Urinary bladder (tissue), 3 donors: ENCODE measurements at regions not wholly inside any gene's neighbourhood (a gene's known extent, or its start where the extent isn't known, plus 50 kb on each side); places are given as distances from the start of the nearest gene placed in this dataset.
"Not testable (repeated sequence)": the region's sequence is repeated elsewhere in the genome, so short reads cannot be mapped to it uniquely, and the experiment has no call there.

Experiments
- DNase-seq: peaks from one replicate; pipeline ENCODE4 v3.0.0-alpha.2; 2015; ENCODE audit errors: extremely low spot score
- H3K27ac ChIP-seq: one replicate; pipeline ENCODE4 v1.5.1; 2013; ENCODE audit warnings: low read depth, mild to moderate bottlenecking, moderate library complexity
- H3K36me3 ChIP-seq: one replicate; pipeline ENCODE4 v1.6.1; 2013; ENCODE audit warnings: mild to moderate bottlenecking, moderate library complexity; ENCODE audit not compliant: insufficient read depth
- H3K4me1 ChIP-seq: one replicate; pipeline ENCODE4 v1.6.1; 2013; ENCODE audit warnings: mild to moderate bottlenecking, moderate library complexity; ENCODE audit not compliant: insufficient read depth
- H3K4me3 ChIP-seq: one replicate; pipeline ENCODE4 v1.5.1; 2013; ENCODE audit warnings: low read depth, low read length
- WGBS: extraction: QIAGEN DNeasy Blood & Tissue Kit; methylation state at CpG from one replicate; pipeline ENCODE4 v1.1.7; 2013; 5-methylcytosine and 5-hydroxymethylcytosine counted together
- donor health status: healthy with polysubstance abuse.
- donor health status: healthy.

- H3K4me1 ChIP-seq: no peaks in the 10 kb centered on the region
- 63% methylated on average over 1 of the region's 1 CpG for WGBS
- no peak overlapping the region for H3K27ac ChIP-seq
- no peak overlapping the region for H3K4me3 ChIP-seq
- no peak for DNase-seq
- H3K36me3 ChIP-seq: no peaks in the 10 kb centered on the region
Observed at GRCh38 chr3:157602424-157602823, 99.2 kb upstream of the VEPH1 start.

GRCh38 chr3:157595259-157595658 lies 92.0 kb upstream of the VEPH1 start:
- 59% methylated on average over 5 of the region's 5 CpGs for WGBS
- Histone ChIP-seq H3K36me3 (no peaks in the 10 kb centered on the region), H3K27ac (no peak overlapping the region), H3K4me3 (no peak overlapping the region), H3K4me1 (no peaks in the 10 kb centered on the region)
- no peak for DNase-seq

- WGBS: 55% methylated on average over 4 of the region's 4 CpGs
Observed at GRCh38 chr3:157594413-157594812, 91.2 kb upstream of the VEPH1 start.

GRCh38 chr3:157592769-157593168 lies 89.6 kb upstream of the VEPH1 start:
- no peaks in the 10 kb centered on the region for H3K4me1 ChIP-seq
- no peak overlapping the region for H3K27ac ChIP-seq
- H3K4me3 ChIP-seq: no peak overlapping the region
- no peak for DNase-seq
- WGBS: 88% methylated on average over 6 of the region's 6 CpGs
- no peaks in the 10 kb centered on the region for H3K36me3 ChIP-seq

More at GRCh38 chr3:157594413-157594812, 91.2 kb upstream of the VEPH1 start:
- Histone ChIP-seq H3K4me3 (no peak overlapping the region), H3K36me3 (no peaks in the 10 kb centered on the region), H3K27ac (no peak overlapping the region), H3K4me1 (no peaks in the 10 kb centered on the region)
- DNase-seq: no peak

- H3K27ac ChIP-seq: no peak overlapping the region
- WGBS: 5% methylated on average over 1 of the region's 1 CpG
- no peak for DNase-seq
- no peak overlapping the region for H3K4me3 ChIP-seq
- no peaks in the 10 kb centered on the region for H3K4me1 ChIP-seq
- no peaks in the 10 kb centered on the region for H3K36me3 ChIP-seq
Observed at GRCh38 chr3:157590273-157590672, 87.1 kb upstream of the VEPH1 start.

GRCh38 chr3:157589211-157589610 lies 86.0 kb upstream of the VEPH1 start:
- no peak for DNase-seq
- Histone ChIP-seq H3K27ac (no peak overlapping the region), H3K4me3 (no peak overlapping the region), H3K4me1 (no peaks in the 10 kb centered on the region), H3K36me3 (no peaks in the 10 kb centered on the region)
- 33% methylated on average over 2 of the region's 2 CpGs for WGBS

- DNase-seq: no peak
Observed at GRCh38 chr3:157588386-157589060, 85.3 kb upstream of the VEPH1 start.

GRCh38 chr3:157586293-157586692 lies 83.1 kb upstream of the VEPH1 start:
- Histone ChIP-seq H3K4me1 (no peaks in the 10 kb centered on the region), H3K36me3 (no peaks in the 10 kb centered on the region), H3K27ac (no peak overlapping the region), H3K4me3 (no peak overlapping the region)
- 86% methylated on average over 5 of the region's 5 CpGs for WGBS
- DNase-seq: no peak

More at GRCh38 chr3:157588386-157589060, 85.3 kb upstream of the VEPH1 start:
- Histone ChIP-seq H3K4me1 (no peaks in the 10 kb centered on the region), H3K27ac (no peak overlapping the region), H3K4me3 (no peak overlapping the region), H3K36me3 (no peaks in the 10 kb centered on the region)

GRCh38 chr3:157585386-157585785 lies 82.2 kb upstream of the VEPH1 start:
- WGBS: 86% methylated on average over 12 of the region's 12 CpGs
- H3K4me1 ChIP-seq: no peaks in the 10 kb centered on the region

GRCh38 chr3:157582637-157582973 lies 79.4 kb upstream of the VEPH1 start:
- no peak for DNase-seq
- Histone ChIP-seq H3K4me3 (no peak overlapping the region), H3K36me3 (no peaks in the 10 kb centered on the region), H3K27ac (no peak overlapping the region), H3K4me1 (no peaks in the 10 kb centered on the region)
- 89% methylated on average over 3 of the region's 3 CpGs for WGBS

More at GRCh38 chr3:157585386-157585785, 82.2 kb upstream of the VEPH1 start:
- Histone ChIP-seq H3K4me3 (no peak overlapping the region), H3K27ac (no peak overlapping the region), H3K36me3 (no peaks in the 10 kb centered on the region)
- no peak for DNase-seq

- not testable (repeated sequence) for H3K4me1 ChIP-seq, H3K4me3 ChIP-seq, DNase-seq, H3K27ac ChIP-seq, H3K36me3 ChIP-seq
- WGBS: 77% methylated on average over 13 of the region's 13 CpGs
Observed at GRCh38 chr3:157581956-157582636, 78.9 kb upstream of the VEPH1 start.

- H3K27ac ChIP-seq: no peak overlapping the region
- 50% methylated on average over 5 of the region's 5 CpGs for WGBS
- H3K36me3 ChIP-seq: no peaks in the 10 kb centered on the region
- DNase-seq: no peak
- no peaks in the 10 kb centered on the region for H3K4me1 ChIP-seq
- no peak overlapping the region for H3K4me3 ChIP-seq
Observed at GRCh38 chr3:157581371-157581770, 78.2 kb upstream of the VEPH1 start.

GRCh38 chr3:157578181-157578580 lies 75.0 kb upstream of the VEPH1 start:
- DNase-seq: no peak
- no peaks in the 10 kb centered on the region for H3K36me3 ChIP-seq
- WGBS: 33% methylated on average over 3 of the region's 3 CpGs

GRCh38 chr3:157574531-157574930 lies 71.3 kb upstream of the VEPH1 start:
- DNase-seq: no peak
- Histone ChIP-seq H3K27ac (no peak overlapping the region), H3K36me3 (no peaks in the 10 kb centered on the region), H3K4me3 (no peak overlapping the region), H3K4me1 (no peaks in the 10 kb centered on the region)
- 39% methylated on average over 3 of the region's 3 CpGs for WGBS

More at GRCh38 chr3:157578181-157578580, 75.0 kb upstream of the VEPH1 start:
- Histone ChIP-seq H3K4me3 (no peak overlapping the region), H3K4me1 (no peaks in the 10 kb centered on the region), H3K27ac (no peak overlapping the region)
